ENCODE measurements at regions not wholly inside any gene's neighbourhood (a gene's known extent, or its start where the extent isn't known, plus 50 kb on each side); places are given as distances from the start of the nearest gene placed in this dataset.

DNA sequence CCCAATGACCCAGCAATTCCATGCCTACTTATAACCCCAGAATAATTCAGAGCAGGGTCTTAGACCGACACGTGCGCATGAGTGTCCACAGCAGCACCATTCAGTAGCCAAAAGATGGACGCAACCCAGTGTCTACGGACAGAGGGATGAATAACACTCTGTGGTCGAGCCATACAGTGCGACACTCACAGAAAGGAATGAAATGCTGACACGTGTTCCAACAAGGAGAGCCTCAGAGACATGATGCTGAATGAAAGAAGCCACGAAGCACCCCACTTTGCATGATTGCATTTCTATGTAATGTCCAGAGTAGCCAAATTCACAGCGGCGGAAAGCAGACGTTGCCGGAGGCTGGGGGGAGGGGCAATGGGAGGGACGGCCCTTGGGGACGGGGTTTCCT, 134.4 kb downstream of the CTTN start:
- TF ChIP-seq, protein P1, sequence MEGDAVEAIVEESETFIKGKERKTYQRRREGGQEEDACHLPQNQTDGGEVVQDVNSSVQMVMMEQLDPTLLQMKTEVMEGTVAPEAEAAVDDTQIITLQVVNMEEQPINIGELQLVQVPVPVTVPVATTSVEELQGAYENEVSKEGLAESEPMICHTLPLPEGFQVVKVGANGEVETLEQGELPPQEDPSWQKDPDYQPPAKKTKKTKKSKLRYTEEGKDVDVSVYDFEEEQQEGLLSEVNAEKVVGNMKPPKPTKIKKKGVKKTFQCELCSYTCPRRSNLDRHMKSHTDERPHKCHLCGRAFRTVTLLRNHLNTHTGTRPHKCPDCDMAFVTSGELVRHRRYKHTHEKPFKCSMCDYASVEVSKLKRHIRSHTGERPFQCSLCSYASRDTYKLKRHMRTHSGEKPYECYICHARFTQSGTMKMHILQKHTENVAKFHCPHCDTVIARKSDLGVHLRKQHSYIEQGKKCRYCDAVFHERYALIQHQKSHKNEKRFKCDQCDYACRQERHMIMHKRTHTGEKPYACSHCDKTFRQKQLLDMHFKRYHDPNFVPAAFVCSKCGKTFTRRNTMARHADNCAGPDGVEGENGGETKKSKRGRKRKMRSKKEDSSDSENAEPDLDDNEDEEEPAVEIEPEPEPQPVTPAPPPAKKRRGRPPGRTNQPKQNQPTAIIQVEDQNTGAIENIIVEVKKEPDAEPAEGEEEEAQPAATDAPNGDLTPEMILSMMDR (IDR thresholded peaks at IDR 0.05; ENCODE audit: low read depth, low read length), result no peak
- no peak for DNase-seq (ENCODE audit: low read depth in 2 of 2)
- no peak overlapping the region for H3K4me3 ChIP-seq (replicated peaks in 1 of 2; ENCODE audit: low read depth in 2 of 2, low read length in 2 of 2)

DNA sequence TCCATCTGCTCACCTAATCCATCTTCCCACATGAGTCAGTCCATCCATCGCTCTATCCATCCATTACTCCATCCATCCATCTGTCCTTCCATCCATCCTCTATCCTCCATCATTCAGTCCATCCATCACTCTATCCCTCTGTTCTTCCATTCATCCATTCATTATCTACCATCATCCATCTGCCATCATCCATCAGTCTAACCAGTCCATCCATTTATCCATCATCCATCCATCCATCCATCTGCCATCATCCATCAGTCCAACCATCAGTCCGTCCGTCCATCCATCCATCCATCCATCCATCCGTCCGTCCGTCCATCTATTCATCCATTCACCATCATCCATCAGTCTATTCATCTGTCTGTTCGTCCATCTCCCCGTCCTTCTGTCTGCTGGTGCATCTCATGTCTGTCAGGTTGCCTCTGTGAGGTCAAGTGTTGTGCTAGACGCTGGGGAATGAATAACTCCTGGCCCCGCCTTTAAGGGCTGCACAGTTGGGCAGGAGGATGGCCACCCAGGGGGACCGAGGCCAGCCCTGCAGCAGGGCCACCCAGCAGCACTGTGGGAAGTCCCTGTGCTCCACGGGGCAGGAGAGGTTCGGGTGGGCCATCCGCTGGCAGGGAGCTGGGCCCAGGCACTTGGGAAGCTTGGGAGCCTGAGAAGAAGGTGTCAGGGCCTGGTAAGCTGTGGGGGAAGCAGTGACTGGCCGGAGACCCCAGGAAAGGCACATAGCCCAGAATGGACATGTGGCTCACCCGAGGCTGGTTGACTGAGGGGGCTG, 137.1 kb downstream of the CTTN start:
- TF ChIP-seq, protein P1 (IDR thresholded peaks at IDR 0.05; ENCODE audit: low read depth, low read length), result no peak
- H3K4me3 ChIP-seq (replicated peaks in 1 of 2; ENCODE audit: low read depth in 2 of 2, low read length in 2 of 2), result no peak overlapping the region
- DNase-seq (ENCODE audit: low read depth in 2 of 2), result no peak

DNA sequence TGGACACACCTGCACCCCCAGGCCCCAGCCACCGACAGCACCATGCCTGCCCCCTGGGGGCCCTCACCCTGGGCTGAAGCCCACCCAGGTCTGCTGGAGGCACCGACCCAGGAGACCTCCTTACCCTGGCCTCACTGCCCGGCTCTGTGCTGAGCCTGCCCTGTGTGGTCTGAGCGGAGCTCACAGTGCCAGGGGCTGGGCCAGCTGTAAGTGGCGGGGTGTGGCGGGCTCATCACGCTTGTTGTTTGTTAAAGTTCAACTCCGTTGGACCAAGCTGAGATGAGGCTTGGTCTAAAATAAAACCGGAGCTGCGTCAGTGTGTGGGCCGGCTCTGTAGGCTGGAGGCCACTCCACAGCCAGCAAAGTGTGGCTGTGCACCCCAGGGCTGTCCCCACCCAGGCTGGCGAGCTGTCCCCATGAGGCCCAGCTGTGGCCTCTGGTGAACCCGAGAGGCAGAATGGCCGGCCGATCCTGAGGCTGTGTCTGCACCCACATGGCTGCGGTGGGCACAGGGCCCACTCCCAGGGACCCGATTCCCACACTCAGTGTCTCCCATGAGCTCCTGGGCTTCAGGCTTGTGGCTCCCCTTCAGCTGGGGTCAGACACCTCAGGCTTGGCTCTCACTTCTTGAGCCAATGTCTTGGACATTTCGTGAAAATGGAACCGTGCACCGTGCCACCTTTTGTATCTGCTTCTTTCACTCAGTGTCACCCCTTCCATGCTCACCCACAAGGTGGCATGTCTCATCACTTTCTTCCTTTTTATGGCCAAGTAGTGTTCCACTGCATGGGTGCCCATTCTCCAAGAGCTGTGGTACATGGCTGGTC, 137.9 kb downstream of the CTTN start:
- TF ChIP-seq, protein P1 (IDR thresholded peaks at IDR 0.05; ENCODE audit: low read depth, low read length), result no peak
- H3K4me3 ChIP-seq (replicated peaks in 1 of 2; ENCODE audit: low read depth in 2 of 2, low read length in 2 of 2), result no peak overlapping the region
- DNase-seq (ENCODE audit: low read depth in 2 of 2), result no peak

DNA sequence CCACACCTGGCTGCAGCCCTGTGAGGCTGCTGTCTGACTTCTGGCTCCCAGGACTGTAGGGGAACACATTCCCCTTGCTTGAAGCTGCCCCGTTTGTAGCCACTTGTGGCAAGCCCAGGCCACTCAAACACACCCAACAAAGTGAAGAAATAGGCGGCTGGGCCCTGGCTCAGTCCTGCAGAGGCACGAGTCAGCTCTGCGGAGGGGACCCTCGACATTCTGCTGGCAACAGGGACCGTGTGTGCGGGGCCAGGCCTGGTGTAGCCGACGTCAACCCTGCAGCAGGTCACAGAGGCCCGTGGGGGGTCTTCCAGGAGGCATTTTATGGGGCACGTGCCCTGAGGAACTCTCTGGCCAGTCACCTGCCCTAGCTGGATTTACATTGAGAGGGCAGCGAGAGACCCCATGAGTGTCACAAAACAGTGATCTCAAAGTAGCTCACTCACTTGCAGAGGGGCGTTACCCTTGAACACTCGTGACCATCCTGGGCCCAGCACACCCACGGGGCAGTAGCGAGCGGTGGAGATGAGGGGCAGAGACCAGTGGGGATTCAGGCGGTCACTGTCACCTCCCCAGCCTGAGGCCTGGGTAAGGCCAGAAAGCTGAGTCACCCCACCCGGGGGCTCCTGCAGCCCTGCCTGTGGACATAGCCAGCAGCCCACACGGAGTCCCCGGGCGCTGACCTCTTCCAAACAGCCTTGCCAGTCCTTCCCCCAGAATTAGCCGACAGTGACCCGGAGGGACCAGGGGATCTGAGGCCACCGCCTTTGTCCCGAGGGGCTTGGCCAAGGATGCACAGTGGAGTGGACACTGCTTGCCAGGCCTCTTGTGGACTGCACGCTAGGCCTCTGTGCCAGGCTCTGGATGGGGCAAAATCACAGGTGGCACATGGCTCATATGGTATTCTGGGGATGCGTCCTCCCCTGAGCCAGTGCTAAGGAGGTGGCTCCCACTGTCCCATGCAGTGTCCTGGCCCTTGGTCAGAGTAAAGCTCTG, 139.5 kb downstream of the CTTN start:
- TF ChIP-seq, protein P1 (IDR thresholded peaks at IDR 0.05; ENCODE audit: low read depth, low read length), result no peak
- no peak for DNase-seq (ENCODE audit: low read depth in 2 of 2)
- H3K4me3 ChIP-seq (replicated peaks in 1 of 2; ENCODE audit: low read depth in 2 of 2, low read length in 2 of 2), result no peak overlapping the region

DNA sequence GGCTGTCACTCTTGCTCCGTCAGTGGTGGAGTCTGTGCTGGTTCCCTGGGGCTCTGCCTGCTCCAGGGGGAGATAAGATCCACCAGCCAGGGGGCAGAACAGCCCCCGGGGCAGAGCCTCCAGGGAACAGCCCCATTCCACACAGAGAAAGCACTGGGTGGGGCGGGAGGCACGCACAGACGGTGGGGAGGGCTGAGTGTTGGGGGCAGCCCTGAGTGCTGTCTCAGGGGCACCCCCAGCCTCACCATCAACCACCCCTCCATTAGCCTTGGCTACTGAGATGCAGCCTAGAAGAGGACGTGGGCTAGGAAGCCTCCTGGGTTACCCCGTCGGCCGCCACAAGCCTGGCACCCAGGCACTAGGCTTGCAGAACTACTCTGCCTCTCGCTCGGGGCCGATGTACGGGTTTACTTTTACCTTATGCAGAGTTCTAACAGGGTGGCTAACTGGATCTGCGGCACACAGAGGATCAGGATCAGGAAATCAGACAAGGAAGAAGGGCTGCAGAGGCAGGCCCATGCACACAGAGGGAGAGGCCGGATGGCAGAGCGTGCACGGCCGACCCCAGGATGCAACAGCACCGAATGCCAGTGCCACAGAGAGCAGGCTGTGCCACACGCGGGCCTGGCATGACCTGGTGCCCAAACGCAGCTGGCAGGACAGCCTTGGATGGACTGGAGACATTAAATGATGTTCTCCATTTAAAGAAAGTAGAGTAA, 140.5 kb downstream of the CTTN start:
- H3K4me3 ChIP-seq (replicated peaks in 1 of 2; ENCODE audit: low read depth in 2 of 2, low read length in 2 of 2), result no peak overlapping the region
- TF ChIP-seq, protein P1 (IDR thresholded peaks at IDR 0.05; ENCODE audit: low read depth, low read length), result no peak
- DNase-seq (ENCODE audit: low read depth in 2 of 2), result no peak

Data from cardiac fibroblast (primary cell).